Left lung (tissue), 4 donors: ENCODE measurements at regions not wholly inside any gene's neighbourhood (a gene's known extent, or its start where the extent isn't known, plus 50 kb on each side); places are given as distances from the start of the nearest gene placed in this dataset.

Experiments used
- ATAC-seq: fragments of 200-7000 bp; cut with Tn5 transposase; one replicate; pipeline ENCODE4 v1.9.1; 2020; ENCODE audit warnings: moderate library complexity
- DNase-seq, 4 donors: peaks; one replicate each; pipeline ENCODE4 v3.0.0-alpha.2; 2013 to 2020
- H3K27ac ChIP-seq, 2 donors: fragments of 200-600 bp; sonication (generic) in 1 of 2; one replicate each; pipeline versions ENCODE4 v1.5.0 to v1.8.0; 2020 to 2021
- H3K27me3 ChIP-seq, 2 donors: fragments of 200-600 bp; sonication (generic) in 1 of 2; one replicate each; pipeline versions ENCODE4 v1.5.0 to v1.8.0; 2020 to 2021
- H3K36me3 ChIP-seq, 2 donors: fragments of 200-600 bp; sonication (generic) in 1 of 2; one replicate each; pipeline versions ENCODE4 v1.5.0 to v1.8.0; 2020 to 2021
- H3K4me1 ChIP-seq, 2 donors: fragments of 200-600 bp; one replicate each; pipeline ENCODE4 v1.8.0; 2021
- H3K4me3 ChIP-seq, 2 donors: fragments of 200-600 bp; sonication (generic) in 1 of 2; one replicate each; pipeline versions ENCODE4 v1.5.0 to v1.8.0; 2020 to 2021; ENCODE audit warnings: mild to moderate bottlenecking in 1 of 2
- H3K9me3 ChIP-seq, 2 donors: fragments of 200-600 bp; sonication (generic) in 1 of 2; one replicate each; pipeline versions ENCODE4 v1.5.0 to v1.8.0; 2020 to 2021
- intact Hi-C, 2 donors: fragments of 100-400 bp; cut with DNase I; formaldehyde crosslinking; loops; one replicate each; pipeline versions ENCODE4 v1.11.2 to v1.14.2; 2022
- TF ChIP-seq, protein P1 (sequence below), 2 donors: fragments of 200-600 bp; sonication (generic) in 1 of 2; IDR thresholded peaks; one replicate each; pipeline versions ENCODE4 v1.5.0 to v1.8.0; 2021; ENCODE audit warnings: antibody characterized with exemption in 2 of 2
- donor health status: DM: no; HTN: yes; CAD: no.
- donor health status: DM: no; HTN: no; CAD: no.

DNA sequence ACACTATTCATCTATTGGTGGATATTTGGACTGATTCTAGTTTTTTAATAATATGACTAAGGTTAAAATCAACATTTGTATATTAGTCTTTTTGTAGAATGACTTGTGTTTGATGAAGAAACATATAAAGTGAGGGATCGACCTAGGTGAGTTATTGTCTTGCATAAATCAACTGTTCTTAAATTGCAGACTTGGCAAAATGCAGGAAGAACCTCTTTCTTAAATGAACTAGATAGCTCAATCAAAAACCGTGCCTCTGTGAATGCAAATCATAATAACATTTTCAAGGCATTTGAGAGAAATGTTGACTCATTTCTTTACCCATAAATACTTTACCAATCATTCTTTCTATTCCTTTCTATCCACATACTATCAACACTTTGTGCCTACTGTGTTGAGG is 101.5 kb upstream of the ANK3 start:
- Histone ChIP-seq H3K9me3 (no peaks in the 10 kb centered on the region), H3K4me1 (no peaks in the 10 kb centered on the region), H3K4me3 (no peak overlapping the region), H3K27me3 (no peaks in the 10 kb centered on the region), H3K27ac (no peak overlapping the region), H3K36me3 (no peaks in the 10 kb centered on the region)
- intact Hi-C loops = no loop called here
- TF ChIP-seq, protein P1, sequence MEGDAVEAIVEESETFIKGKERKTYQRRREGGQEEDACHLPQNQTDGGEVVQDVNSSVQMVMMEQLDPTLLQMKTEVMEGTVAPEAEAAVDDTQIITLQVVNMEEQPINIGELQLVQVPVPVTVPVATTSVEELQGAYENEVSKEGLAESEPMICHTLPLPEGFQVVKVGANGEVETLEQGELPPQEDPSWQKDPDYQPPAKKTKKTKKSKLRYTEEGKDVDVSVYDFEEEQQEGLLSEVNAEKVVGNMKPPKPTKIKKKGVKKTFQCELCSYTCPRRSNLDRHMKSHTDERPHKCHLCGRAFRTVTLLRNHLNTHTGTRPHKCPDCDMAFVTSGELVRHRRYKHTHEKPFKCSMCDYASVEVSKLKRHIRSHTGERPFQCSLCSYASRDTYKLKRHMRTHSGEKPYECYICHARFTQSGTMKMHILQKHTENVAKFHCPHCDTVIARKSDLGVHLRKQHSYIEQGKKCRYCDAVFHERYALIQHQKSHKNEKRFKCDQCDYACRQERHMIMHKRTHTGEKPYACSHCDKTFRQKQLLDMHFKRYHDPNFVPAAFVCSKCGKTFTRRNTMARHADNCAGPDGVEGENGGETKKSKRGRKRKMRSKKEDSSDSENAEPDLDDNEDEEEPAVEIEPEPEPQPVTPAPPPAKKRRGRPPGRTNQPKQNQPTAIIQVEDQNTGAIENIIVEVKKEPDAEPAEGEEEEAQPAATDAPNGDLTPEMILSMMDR (IDR thresholded peaks at IDR 0.05) = no peak
- ATAC-seq (no peak), DNase-seq (no peak)

- DNase-seq (no peak), ATAC-seq (no peak)
- Histone ChIP-seq H3K4me3 (no peak overlapping the region), H3K36me3 (no peaks in the 10 kb centered on the region), H3K27ac (no peak overlapping the region), H3K27me3 (no peaks in the 10 kb centered on the region), H3K4me1 (no peaks in the 10 kb centered on the region), H3K9me3 (no peaks in the 10 kb centered on the region)
- intact Hi-C loops = no loop called here
- TF ChIP-seq, protein P1 (IDR thresholded peaks at IDR 0.05) = no peak
Observed at GRCh38 chr10:60490013-60490412, 100.3 kb upstream of the ANK3 start.

DNA sequence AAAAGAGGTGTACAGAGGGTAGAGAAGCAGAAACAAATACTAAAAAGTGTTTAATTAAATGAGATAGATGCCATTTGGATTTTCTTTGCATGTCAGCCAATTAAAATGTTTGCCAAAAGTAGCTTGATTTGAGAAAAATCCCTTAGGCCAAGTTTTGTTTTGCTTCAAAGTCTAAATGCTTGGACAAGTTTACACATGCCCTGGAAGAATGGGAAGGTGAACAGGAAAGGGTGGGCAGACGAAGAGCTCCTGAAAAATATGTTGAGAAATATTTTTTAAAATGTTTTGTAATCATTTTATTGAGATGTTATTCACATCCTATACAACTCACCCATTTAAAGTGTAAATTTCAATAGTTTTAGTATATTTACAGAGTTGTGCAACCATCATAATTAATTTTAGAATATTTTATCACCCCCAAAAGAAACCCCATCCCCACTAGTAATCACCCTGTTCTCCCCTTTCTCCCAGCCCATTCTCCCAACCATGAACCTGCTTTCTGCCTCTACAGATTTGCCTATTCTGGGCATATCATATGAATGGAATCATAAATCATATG is 98.5 kb upstream of the ANK3 start:
- no peaks in the 10 kb centered on the region for H3K9me3 ChIP-seq
- DNase-seq (no peak), ATAC-seq (no peak)
- H3K4me1 ChIP-seq = no peaks in the 10 kb centered on the region
- TF ChIP-seq, protein P1 (IDR thresholded peaks at IDR 0.05) = no peak
- H3K36me3 ChIP-seq = no peaks in the 10 kb centered on the region
- no peak overlapping the region for H3K4me3 ChIP-seq
- H3K27me3 ChIP-seq = no peaks in the 10 kb centered on the region
- intact Hi-C loops = no loop called here
- H3K27ac ChIP-seq = no peak overlapping the region

DNA sequence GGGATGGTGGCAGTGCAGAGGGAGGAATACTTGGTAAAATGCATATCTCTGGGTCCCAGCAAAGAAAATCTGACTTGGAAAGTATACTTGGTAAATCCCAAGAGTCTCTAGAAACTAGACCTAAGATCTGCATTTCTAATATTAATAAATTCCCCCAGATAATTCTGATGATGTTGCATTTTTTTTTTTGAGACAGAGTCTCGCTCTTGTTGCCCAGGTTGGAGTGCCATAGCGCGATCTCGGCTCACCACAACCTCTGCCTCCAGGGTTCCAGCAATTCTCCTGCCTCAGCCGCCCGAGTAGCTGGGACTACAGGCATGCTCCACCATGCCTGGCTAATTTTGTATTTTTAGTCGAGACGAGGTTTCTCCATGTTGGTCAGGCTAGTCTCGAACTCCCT is 97.9 kb upstream of the ANK3 start:
- Histone ChIP-seq H3K27me3 (no peaks in the 10 kb centered on the region), H3K4me1 (no peaks in the 10 kb centered on the region), H3K36me3 (no peaks in the 10 kb centered on the region), H3K9me3 (no peaks in the 10 kb centered on the region), H3K27ac (no peak overlapping the region), H3K4me3 (no peak overlapping the region)
- intact Hi-C loops = no loop called here
- DNase-seq (no peak), ATAC-seq (no peak)
- TF ChIP-seq, protein P1 (IDR thresholded peaks at IDR 0.05) = no peak

DNA sequence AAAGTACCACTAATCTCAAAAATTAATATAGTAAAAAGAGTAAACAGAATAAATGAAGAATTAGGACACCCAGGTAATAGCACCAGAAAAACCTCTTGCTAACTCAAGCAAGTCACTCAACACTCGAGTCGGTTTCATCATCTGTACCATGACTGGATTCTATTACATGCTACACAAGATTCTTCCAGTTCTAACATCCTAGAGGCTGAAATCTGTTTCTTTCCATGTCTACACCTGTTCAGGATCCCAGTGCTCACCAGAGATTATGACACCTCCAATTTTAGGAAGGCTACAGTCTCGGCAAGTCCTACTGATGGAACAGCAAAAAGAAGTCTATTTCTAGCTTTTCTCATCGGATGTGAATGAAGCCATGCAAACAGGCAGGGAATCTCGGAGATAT is 95.3 kb upstream of the ANK3 start:
- DNase-seq (no peak), ATAC-seq (no peak)
- H3K4me3 ChIP-seq = no peak overlapping the region
- H3K9me3 ChIP-seq = no peaks in the 10 kb centered on the region
- H3K4me1 ChIP-seq = no peaks in the 10 kb centered on the region
- no peak overlapping the region for H3K27ac ChIP-seq
- TF ChIP-seq, protein P1 (IDR thresholded peaks at IDR 0.05) = no peak
- H3K27me3 ChIP-seq = no peaks in the 10 kb centered on the region
- intact Hi-C loops = no loop called here
- H3K36me3 ChIP-seq = no peaks in the 10 kb centered on the region
